ENCODE measurements at regions not wholly inside any gene's neighbourhood (a gene's known extent, or its start where the extent isn't known, plus 50 kb on each side); places are given as distances from the start of the nearest gene placed in this dataset.

DNA sequence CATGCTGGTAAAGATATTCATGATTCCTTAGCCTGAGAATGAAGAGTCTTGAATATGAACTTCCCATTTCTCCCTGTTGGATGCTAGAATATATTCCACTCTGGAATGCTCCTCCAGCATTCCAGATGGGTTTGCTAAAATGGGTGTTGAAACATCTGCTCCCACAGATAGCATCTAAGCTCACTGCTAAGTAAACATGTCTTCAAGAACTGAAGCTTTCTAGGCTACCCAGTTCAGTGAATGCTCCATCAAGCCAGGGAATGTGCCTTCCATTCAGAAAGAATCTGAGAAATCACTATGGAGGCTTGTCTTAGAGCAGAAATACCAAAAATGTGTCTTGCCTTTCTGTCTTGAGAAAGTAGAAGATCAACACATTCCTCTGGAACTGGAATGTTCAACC, 81.1 kb downstream of the TNFSF18 start:
- TF ChIP-seq, protein P1, sequence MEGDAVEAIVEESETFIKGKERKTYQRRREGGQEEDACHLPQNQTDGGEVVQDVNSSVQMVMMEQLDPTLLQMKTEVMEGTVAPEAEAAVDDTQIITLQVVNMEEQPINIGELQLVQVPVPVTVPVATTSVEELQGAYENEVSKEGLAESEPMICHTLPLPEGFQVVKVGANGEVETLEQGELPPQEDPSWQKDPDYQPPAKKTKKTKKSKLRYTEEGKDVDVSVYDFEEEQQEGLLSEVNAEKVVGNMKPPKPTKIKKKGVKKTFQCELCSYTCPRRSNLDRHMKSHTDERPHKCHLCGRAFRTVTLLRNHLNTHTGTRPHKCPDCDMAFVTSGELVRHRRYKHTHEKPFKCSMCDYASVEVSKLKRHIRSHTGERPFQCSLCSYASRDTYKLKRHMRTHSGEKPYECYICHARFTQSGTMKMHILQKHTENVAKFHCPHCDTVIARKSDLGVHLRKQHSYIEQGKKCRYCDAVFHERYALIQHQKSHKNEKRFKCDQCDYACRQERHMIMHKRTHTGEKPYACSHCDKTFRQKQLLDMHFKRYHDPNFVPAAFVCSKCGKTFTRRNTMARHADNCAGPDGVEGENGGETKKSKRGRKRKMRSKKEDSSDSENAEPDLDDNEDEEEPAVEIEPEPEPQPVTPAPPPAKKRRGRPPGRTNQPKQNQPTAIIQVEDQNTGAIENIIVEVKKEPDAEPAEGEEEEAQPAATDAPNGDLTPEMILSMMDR (IDR thresholded peaks at IDR 0.05; ENCODE audit: borderline replicate concordance, control extremely low read depth, extremely low read depth, insufficient read depth, missing control alignments) = no peak
- in situ Hi-C loops (cut with MboI; ENCODE audit: low sequenced_read_pairs, unreplicated experiment) = no loop called here
- DNase-seq (ENCODE audit: low spot score) = no peak

DNA sequence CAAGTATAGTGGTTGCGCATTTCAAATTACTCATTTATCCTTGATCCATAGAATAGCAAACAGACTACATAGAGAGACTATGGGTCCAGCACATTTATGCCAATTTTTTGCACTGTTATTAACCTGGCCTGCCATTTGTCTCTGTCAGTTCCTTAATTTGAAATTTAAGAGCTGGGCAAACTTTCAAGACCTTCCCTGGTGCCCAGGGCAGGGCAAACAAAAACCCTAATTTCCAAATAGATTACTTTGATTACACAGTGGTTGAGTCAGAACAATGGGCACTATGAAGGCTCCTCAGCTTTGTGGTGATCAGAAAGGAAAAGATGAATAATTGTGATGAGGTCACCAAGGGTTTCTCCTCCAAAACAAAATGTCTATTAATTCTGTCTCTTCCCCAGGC, 80.6 kb downstream of the TNFSF18 start:
- DNase-seq (ENCODE audit: low spot score) = no peak
- in situ Hi-C loops (cut with MboI; ENCODE audit: low sequenced_read_pairs, unreplicated experiment) = no loop called here
- TF ChIP-seq, protein P1 (IDR thresholded peaks at IDR 0.05; ENCODE audit: borderline replicate concordance, control extremely low read depth, extremely low read depth, insufficient read depth, missing control alignments) = no peak

DNA sequence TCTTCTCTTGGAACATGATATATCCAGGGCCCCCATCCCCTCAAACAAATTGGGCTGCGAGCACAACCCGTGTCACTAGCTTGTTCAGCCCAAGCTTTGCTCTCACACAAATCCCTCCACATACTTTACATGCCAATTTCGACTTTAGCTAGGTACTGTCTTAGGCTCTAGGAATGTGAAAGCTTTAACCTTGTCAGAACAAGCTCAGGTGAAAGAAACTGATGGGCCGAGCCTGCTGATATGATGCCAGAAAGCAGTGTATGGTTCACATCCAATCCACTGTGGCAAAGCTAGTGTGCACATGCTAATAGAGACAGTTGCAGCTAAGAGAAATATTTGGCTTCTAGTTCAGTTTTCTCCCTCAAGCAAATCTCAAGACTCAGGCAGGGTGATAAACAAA, 79.5 kb downstream of the TNFSF18 start:
- TF ChIP-seq, protein P1 (IDR thresholded peaks at IDR 0.05; ENCODE audit: borderline replicate concordance, control extremely low read depth, extremely low read depth, insufficient read depth, missing control alignments) = no peak
- no peak for DNase-seq (ENCODE audit: low spot score)
- in situ Hi-C loops (cut with MboI; ENCODE audit: low sequenced_read_pairs, unreplicated experiment) = no loop called here

DNA sequence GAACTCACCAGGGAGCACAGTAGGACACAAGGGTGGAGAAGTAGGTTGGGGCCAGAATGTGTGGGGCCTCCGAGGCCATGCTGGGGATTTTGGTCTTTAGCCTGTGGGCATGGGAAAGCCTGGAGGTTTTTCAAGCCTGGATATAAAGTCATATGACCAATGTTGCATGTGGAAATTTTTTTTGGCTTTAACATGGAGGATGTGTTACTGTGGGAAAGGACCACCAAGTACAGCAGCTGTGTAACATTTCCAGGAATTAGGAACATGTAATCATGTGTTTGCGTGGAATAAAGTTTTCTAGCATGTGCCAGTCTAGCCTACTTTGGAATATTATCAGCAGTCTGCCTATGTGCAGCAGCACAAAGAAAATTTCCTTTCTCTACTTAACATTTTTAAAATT, 78.5 kb downstream of the TNFSF18 start:
- TF ChIP-seq, protein P1 (IDR thresholded peaks at IDR 0.05; ENCODE audit: borderline replicate concordance, control extremely low read depth, extremely low read depth, insufficient read depth, missing control alignments) = no peak
- in situ Hi-C loops (cut with MboI; ENCODE audit: low sequenced_read_pairs, unreplicated experiment) = no loop called here

DNA sequence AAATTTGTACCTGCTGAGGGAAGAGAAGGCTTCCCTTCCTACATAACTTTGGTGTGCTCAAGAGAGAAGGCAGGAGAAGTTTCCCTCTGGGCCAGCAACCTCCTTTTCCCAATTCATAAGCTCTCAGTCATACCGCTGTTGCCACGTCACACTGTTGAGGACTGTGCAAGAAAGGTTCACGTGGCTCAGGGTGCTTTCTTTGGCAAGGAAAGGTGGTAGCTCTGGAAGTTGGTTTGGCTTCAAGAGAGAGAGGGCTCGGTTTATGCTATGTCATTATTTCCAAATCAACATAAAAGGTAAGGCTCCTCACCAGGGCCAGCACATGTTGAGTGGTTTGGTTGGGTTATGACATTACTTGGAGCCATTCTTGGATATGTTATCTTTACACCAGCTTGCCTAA, 77.3 kb downstream of the TNFSF18 start:
- TF ChIP-seq, protein P1 (IDR thresholded peaks at IDR 0.05; ENCODE audit: borderline replicate concordance, control extremely low read depth, extremely low read depth, insufficient read depth, missing control alignments) = no peak
- DNase-seq (ENCODE audit: low spot score) = no peak
- in situ Hi-C loops (cut with MboI; ENCODE audit: low sequenced_read_pairs, unreplicated experiment) = no loop called here

More for the DNA sequence above, 78.5 kb downstream of the TNFSF18 start:
- DNase-seq (ENCODE audit: low spot score) = no peak

DNA sequence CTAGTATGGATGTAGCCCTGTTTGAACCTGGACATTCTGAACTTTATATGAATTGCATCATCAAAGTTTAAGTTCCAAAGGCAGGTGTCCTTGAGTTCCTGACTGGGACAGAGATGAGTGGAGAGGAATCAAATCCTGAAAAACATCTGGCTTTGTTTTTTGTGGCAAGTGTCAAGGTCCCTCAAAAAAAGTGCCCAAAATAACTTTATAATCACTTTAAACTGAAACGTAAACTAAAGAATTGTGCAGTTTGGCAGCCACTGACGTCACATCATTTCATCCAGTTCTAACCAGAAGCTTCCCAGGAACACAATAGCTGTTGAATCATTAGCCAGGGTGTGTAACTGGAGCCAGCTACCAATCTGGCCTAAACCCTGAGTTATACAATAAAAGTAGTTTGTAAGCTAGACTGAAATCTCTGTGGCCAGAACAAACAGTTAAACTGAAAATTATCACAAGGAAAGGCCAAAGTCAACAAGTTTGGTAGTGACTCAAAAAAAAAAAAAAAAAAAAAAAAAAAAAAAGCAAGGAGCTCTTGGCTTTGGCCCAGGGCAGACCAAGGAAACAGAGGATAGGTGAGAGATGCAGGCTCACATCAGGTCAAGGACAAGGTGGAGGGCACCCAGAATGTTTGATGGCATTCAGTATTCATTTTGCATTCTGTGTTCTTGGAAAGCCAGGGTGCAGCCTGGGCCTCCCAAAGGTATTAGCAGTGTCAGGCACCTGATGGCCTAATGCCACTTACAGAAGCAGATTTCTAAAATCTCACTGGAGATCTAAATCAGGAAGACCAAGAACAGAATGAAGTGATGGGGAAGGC, 74.3 kb downstream of the TNFSF18 start:
- in situ Hi-C loops (cut with MboI; ENCODE audit: low sequenced_read_pairs, unreplicated experiment) = no loop called here
- TF ChIP-seq, protein P1 (IDR thresholded peaks at IDR 0.05; ENCODE audit: borderline replicate concordance, control extremely low read depth, extremely low read depth, insufficient read depth, missing control alignments) = no peak
- DNase-seq (ENCODE audit: low spot score) = no peak
